Progenitor cell of endocrine pancreas (in vitro differentiated cells): ENCODE measurements at regions not wholly inside any gene's neighbourhood (a gene's known extent, or its start where the extent isn't known, plus 50 kb on each side); places are given as distances from the start of the nearest gene placed in this dataset.

Source experiments
- DNase-seq: peaks from one replicate; pipeline ENCODE4 v3.0.0; 2021; ENCODE audit warnings: low spot score; ENCODE audit not compliant: unreplicated experiment
- H3K27ac Mint-ChIP-seq: 2 replicates; pipeline ENCODE4 v1.8.0; 2021; ENCODE audit warnings: mild to moderate bottlenecking, moderate library complexity, mixed read lengths
- H3K27me3 Mint-ChIP-seq: 2 replicates; pipeline ENCODE4 v1.8.0; 2021; ENCODE audit warnings: mixed read lengths
- H3K36me3 Mint-ChIP-seq: 2 replicates; pipeline ENCODE4 v1.8.0; 2022; ENCODE audit warnings: mixed read lengths; ENCODE audit not compliant: insufficient read depth
- H3K4me1 Mint-ChIP-seq: 2 replicates; pipeline ENCODE4 v1.8.0; 2021; ENCODE audit warnings: low read depth, mixed read lengths
- H3K4me3 Mint-ChIP-seq: 2 replicates; pipeline ENCODE4 v1.8.0; 2021; ENCODE audit warnings: low read depth, mild to moderate bottlenecking, moderate library complexity, mixed read lengths
- H3K9me3 Mint-ChIP-seq: 2 replicates; pipeline ENCODE4 v1.8.0; 2021; ENCODE audit warnings: low read depth, mixed read lengths
- TF ChIP-seq, protein P1 (sequence below): fragments of 200-600 bp; sonication (generic); IDR thresholded peaks from one replicate; pipeline ENCODE4 v1.5.0; 2021; ENCODE audit warnings: antibody characterized with exemption, mild to moderate bottlenecking; ENCODE audit not compliant: unreplicated experiment

GRCh38 chr6:91694016-91694654, 1107.3 kb upstream of the MAP3K7 start:
- no peaks in the 10 kb centered on the region for H3K9me3 Mint-ChIP-seq
- no peak overlapping the region for H3K4me3 Mint-ChIP-seq
- no peaks in the 10 kb centered on the region for H3K4me1 Mint-ChIP-seq
- no peaks in the 10 kb centered on the region for H3K36me3 Mint-ChIP-seq
- no peak overlapping the region for H3K27ac Mint-ChIP-seq
- TF ChIP-seq, protein P1, sequence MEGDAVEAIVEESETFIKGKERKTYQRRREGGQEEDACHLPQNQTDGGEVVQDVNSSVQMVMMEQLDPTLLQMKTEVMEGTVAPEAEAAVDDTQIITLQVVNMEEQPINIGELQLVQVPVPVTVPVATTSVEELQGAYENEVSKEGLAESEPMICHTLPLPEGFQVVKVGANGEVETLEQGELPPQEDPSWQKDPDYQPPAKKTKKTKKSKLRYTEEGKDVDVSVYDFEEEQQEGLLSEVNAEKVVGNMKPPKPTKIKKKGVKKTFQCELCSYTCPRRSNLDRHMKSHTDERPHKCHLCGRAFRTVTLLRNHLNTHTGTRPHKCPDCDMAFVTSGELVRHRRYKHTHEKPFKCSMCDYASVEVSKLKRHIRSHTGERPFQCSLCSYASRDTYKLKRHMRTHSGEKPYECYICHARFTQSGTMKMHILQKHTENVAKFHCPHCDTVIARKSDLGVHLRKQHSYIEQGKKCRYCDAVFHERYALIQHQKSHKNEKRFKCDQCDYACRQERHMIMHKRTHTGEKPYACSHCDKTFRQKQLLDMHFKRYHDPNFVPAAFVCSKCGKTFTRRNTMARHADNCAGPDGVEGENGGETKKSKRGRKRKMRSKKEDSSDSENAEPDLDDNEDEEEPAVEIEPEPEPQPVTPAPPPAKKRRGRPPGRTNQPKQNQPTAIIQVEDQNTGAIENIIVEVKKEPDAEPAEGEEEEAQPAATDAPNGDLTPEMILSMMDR = no peak
- DNase-seq = no peak
- no peaks in the 10 kb centered on the region for H3K27me3 Mint-ChIP-seq

DNA sequence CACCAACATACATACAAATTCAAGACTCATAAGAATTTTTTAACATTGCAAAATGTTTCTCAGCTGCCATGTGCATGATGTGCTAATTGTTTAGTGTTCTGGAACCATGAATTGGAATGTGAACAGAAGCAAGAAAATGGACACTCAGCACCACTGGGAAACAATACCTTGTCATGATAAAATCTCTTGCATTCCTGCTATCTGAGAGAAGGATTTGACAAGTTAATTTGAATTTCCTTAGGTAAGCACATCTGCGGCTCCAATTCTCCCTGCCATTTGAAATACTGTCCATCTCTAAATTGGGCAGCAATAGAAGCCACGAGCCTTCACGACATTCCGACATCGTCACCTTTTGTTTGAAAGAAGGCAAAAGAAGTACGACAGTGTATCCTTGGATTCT, 1104.6 kb upstream of the MAP3K7 start:
- TF ChIP-seq, protein P1 = no peak
- Mint-ChIP-seq H3K27me3 (no peaks in the 10 kb centered on the region), H3K4me1 (no peaks in the 10 kb centered on the region), H3K36me3 (no peaks in the 10 kb centered on the region), H3K27ac (no peak overlapping the region), H3K4me3 (no peak overlapping the region), H3K9me3 (no peaks in the 10 kb centered on the region)
- DNase-seq = no peak

GRCh38 chr6:91683240-91683639, 1096.4 kb upstream of the MAP3K7 start:
- no peak for DNase-seq
- Mint-ChIP-seq H3K27me3 (no peaks in the 10 kb centered on the region), H3K4me3 (no peak overlapping the region), H3K27ac (no peak overlapping the region), H3K36me3 (no peaks in the 10 kb centered on the region), H3K9me3 (no peaks in the 10 kb centered on the region), H3K4me1 (no peaks in the 10 kb centered on the region)
- TF ChIP-seq, protein P1 = no peak

GRCh38 chr6:91681296-91681695, 1094.4 kb upstream of the MAP3K7 start:
- Mint-ChIP-seq H3K27ac (no peak overlapping the region), H3K9me3 (no peaks in the 10 kb centered on the region), H3K27me3 (no peaks in the 10 kb centered on the region), H3K4me1 (peaks cover 1% of the 10 kb centered on the region), H3K4me3 (no peak overlapping the region), H3K36me3 (no peaks in the 10 kb centered on the region)
- TF ChIP-seq, protein P1 = no peak
- DNase-seq = no peak

- TF ChIP-seq, protein P1 = no peak
- H3K36me3 Mint-ChIP-seq = no peaks in the 10 kb centered on the region
- no peak overlapping the region for H3K4me3 Mint-ChIP-seq
- no peak for DNase-seq
- H3K27me3 Mint-ChIP-seq = no peaks in the 10 kb centered on the region
- H3K4me1 Mint-ChIP-seq = peaks cover 1% of the 10 kb centered on the region
- no peak overlapping the region for H3K27ac Mint-ChIP-seq
- H3K9me3 Mint-ChIP-seq = no peaks in the 10 kb centered on the region
Measured at GRCh38 chr6:91678679-91679446, 1092.0 kb upstream of the MAP3K7 start.
